Omental fat pad (tissue), 3 donors: ENCODE measurements at regions not wholly inside any gene's neighbourhood (a gene's known extent, or its start where the extent isn't known, plus 50 kb on each side); places are given as distances from the start of the nearest gene placed in this dataset.
A peak's percentile ranks its signal among the peaks of the same experiment; 100 is the strongest.

ENCODE experiments used
- ATAC-seq: fragments of 150-250 bp; one replicate; pipeline ENCODE4 v1.9.1; 2016; ENCODE audit warnings: mild to moderate bottlenecking, moderate library complexity; ENCODE audit not compliant: low FRiP score
- DNase-seq: peaks from one replicate; pipeline ENCODE4 v3.0.0-alpha.2; 2019; ENCODE audit warnings: low spot score
- TF ChIP-seq, protein P1 (sequence below), 3 donors: fragments of 450-650 bp; IDR thresholded peaks; one replicate each; pipeline ENCODE4 v1.5.1; 2016 to 2017; ENCODE audit warnings: antibody characterized with exemption in 3 of 3, mild to moderate bottlenecking in 3 of 3, moderate library complexity in 2 of 3

DNA sequence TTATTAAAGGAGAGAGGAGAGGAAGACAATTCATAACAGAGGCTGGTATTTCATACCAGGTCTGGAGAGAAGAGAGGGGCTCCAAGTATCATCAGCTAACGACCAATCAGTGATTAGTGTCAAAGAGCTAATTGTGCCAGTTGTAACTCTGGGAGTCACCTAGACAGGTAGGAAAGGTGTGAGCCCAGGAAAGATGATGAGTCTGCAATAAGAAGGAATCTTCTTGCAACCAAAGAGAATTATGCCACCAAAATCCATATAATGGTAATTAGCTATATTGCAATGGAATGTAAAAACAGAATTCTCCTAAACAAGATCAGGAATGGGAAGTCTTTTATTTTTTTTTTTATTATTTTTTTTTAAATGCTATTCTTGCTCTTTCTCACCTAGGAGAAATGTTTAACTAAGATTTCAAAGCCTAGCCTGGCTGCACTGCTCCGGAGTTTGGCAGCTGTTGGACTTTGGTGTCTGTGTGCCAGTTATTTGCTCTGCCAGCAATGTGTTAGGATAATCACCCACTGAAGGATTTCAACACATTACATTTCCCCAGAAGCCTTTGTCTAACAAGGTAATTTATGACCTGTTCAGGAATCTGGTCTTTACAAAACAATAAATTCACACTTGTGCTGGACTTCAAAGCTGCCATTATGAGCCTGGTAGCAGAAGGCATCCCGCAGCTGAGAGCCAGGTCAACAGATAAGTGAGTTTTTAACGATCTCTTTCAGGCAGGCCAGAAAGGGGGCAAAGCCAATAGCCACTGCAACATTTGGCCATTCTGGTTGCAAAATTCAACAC lies 89.4 kb downstream of the FOXB1 start:
- ATAC-seq (peak; percentile 55), DNase-seq (no peak)
- TF ChIP-seq, protein P1, sequence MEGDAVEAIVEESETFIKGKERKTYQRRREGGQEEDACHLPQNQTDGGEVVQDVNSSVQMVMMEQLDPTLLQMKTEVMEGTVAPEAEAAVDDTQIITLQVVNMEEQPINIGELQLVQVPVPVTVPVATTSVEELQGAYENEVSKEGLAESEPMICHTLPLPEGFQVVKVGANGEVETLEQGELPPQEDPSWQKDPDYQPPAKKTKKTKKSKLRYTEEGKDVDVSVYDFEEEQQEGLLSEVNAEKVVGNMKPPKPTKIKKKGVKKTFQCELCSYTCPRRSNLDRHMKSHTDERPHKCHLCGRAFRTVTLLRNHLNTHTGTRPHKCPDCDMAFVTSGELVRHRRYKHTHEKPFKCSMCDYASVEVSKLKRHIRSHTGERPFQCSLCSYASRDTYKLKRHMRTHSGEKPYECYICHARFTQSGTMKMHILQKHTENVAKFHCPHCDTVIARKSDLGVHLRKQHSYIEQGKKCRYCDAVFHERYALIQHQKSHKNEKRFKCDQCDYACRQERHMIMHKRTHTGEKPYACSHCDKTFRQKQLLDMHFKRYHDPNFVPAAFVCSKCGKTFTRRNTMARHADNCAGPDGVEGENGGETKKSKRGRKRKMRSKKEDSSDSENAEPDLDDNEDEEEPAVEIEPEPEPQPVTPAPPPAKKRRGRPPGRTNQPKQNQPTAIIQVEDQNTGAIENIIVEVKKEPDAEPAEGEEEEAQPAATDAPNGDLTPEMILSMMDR (IDR thresholded peaks at IDR 0.05), result no peak

DNA sequence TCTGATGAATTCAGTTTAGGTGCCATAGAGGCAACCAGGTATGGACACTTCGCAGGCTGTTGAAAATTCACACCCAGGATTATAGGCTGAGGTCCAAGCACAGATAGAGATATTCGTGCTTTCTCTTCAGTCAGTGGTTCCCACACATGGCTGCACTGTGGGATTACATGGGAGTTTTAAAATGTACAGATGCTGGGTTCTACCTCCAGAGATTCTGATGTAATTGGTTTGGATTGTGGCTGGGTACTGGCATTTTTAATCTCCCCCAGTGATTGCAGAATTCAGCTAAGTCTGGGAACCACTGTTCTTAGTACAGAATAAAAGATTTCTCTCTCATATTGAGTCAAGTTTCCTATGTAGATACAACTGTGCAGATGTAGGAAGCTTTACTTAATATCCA lies 91.6 kb downstream of the FOXB1 start:
- no peak for DNase-seq
- TF ChIP-seq, protein P1 (IDR thresholded peaks at IDR 0.05), result no peak
- no peak for ATAC-seq

DNA sequence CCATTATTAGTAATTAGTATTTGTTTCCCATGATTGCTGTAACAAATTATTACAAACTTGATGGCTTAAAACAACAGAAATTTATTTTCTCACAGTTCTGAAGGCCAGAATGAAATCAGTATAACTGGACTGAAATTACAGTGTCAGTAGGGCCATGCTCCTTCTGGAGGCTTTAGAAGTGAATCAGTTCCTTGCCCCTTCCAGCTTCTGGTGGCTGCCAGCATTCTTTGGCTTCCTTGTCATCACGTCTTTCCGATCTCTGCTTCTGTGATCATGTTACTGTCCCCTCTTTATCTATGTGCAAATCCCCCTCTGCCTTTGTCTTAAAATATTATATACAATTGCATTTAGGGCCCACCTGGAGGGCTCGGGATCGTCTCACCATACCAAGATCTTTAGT lies 92.0 kb downstream of the FOXB1 start:
- TF ChIP-seq, protein P1 (IDR thresholded peaks at IDR 0.05), result no peak
- DNase-seq, result no peak
- no peak for ATAC-seq

DNA sequence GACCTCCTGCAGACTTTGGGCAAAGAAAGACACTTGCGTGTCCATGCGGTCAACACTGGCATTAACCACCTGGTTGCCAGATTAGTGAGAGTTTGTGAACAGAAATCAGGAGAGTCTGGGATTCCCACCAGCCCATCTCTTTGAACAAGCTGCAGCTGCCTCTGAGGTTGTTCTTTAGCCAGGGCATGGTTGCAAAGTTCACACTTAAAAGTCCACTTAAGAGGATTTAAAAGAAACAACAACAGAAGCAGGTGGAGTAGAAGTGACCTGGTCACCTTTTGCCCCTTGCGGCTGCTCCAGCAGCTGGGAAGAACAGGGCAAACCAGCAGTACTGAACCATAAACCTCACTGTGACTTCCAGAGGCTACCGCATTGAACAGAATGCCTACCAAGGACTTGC lies 97.3 kb downstream of the FOXB1 start:
- ATAC-seq (no peak), DNase-seq (no peak)
- TF ChIP-seq, protein P1 (IDR thresholded peaks at IDR 0.05), result no peak

DNA sequence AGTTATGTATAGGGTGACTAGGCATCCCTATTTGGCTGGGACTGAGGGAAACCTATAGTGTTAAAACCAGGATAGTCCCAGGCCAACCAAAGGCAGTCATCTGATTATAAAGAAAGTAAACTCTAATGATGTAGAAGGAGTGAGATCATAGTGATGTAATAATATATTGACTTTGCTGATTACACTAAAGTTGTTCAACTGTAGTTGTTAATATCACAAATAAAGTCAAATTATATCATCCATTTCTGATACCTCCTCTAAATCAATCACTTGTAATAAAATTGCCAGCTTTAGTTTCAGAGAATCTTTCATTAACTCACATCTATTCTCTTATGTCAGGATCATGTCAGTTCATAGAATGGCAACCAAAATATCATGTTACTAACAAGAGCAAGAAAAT lies 98.6 kb downstream of the FOXB1 start:
- TF ChIP-seq, protein P1 (IDR thresholded peaks at IDR 0.05), result no peak
- ATAC-seq (no peak), DNase-seq (no peak)

DNA sequence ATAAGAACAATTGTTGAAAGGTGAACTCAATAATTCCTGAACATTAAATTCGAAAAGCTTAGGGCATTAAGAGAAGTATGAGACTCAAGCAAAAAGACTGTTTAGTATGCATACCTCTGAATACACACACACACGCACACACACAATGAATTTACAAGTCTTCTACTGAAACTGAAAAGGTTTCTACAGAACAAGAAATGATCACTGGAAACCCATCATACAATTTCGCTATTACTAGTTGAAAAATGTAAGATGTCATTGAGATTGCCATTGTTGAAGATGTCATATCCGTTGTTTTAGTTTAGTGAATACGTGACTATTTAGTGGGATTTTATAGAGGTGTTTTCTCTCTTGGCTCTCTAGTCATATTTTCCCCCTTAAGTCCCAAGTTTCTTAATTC lies 106.8 kb downstream of the FOXB1 start:
- ATAC-seq, result no peak
- TF ChIP-seq, protein P1 (IDR thresholded peaks at IDR 0.05), result no peak
- no peak for DNase-seq
